A549 (cell line): ENCODE measurements at regions not wholly inside any gene's neighbourhood (a gene's known extent, or its start where the extent isn't known, plus 50 kb on each side); places are given as distances from the start of the nearest gene placed in this dataset.

Source experiments
- BHLHE40 ChIP-seq: IDR thresholded peaks from 2 replicates; pipeline ENCODE4 v1.6.1; 2012; ENCODE audit warnings: low read depth, low read length, inconsistent platforms
- CHD2 ChIP-seq: fragments of 150-350 bp; IDR thresholded peaks from 2 replicates; pipeline ENCODE4 v1.6.1; 2014; ENCODE audit warnings: low read length; ENCODE audit not compliant: partially characterized antibody
- CTCF ChIP-seq: fragments of >200 bp; sonication (Bioruptor Twin); formaldehyde crosslinking; IDR thresholded peaks from 3 replicates; pipeline ENCODE4 v1.5.1; 2016
- ESRRA ChIP-seq: fragments of 150-350 bp; IDR thresholded peaks from 2 replicates; pipeline ENCODE4 v1.6.1; 2014; ENCODE audit warnings: mild to moderate bottlenecking, low read length, borderline replicate concordance
- KDM1A ChIP-seq: fragments of 200-600 bp; sonication (generic); IDR thresholded peaks from 2 replicates; pipeline ENCODE4 v1.6.1; 2016; ENCODE audit warnings: low read depth, mild to moderate bottlenecking
- PBX3 ChIP-seq: IDR thresholded peaks from 2 replicates; pipeline ENCODE4 v1.6.1; 2012
- POLR2A ChIP-seq: IDR thresholded peaks from 2 replicates; pipeline ENCODE4 v1.6.1; 2012; ENCODE audit warnings: mild to moderate bottlenecking, low read length
- POLR2AphosphoS2 ChIP-seq: conservative IDR thresholded peaks from 2 replicates; pipeline ENCODE4 v1.6.1; 2012; ENCODE audit warnings: low read length, improper control_type of control experiment, inconsistent platforms
- RAD21 ChIP-seq, 2 experiments: fragments of >200 bp in 1 of 2; sonication (Bioruptor Twin) in 1 of 2; formaldehyde crosslinking in 1 of 2; IDR thresholded peaks in 1 of 2; conservative IDR thresholded peaks in 1 of 2; 2 replicates in 1 of 2; 3 replicates in 1 of 2; pipeline ENCODE4 v1.6.1; 2012 to 2018; ENCODE audit warnings: inconsistent platforms in 1 of 2
- REST ChIP-seq: fragments of 200-600 bp; sonication (generic); IDR thresholded peaks from 2 replicates; pipeline ENCODE4 v1.6.1; 2016; ENCODE audit warnings: antibody characterized with exemption, mild to moderate bottlenecking, moderate library complexity
- SREBF2 ChIP-seq: fragments of 450-650 bp; IDR thresholded peaks from 2 replicates; pipeline ENCODE4 v1.6.1; 2014; ENCODE audit warnings: mild to moderate bottlenecking, moderate library complexity
- TP53 ChIP-seq: fragments of 250-450 bp; sonication (Bioruptor Pico); IDR thresholded peaks from 2 replicates; pipeline ENCODE4 v1.5.0; 2021; ENCODE audit warnings: mild to moderate bottlenecking, moderate library complexity

- TF ChIP-seq CHD2 (no peak), CTCF (no peak), SREBF2 (no peak), KDM1A (no peak), TP53 (CRISPR knock-in tag) (no peak), RAD21 (conservative IDR thresholded peaks at IDR 0.05 in 1 of 2, IDR thresholded peaks at IDR 0.05 in 1 of 2) (no peak), POLR2A (no peak), REST (no peak), BHLHE40 (no peak), ESRRA (no peak), POLR2AphosphoS2 (no peak), PBX3 (no peak)
These were observed 711.3 kb upstream of the GJE1 start for GRCh38 chr6:141421378-141421777.
